ENCODE measurements at regions not wholly inside any gene's neighbourhood (a gene's known extent, or its start where the extent isn't known, plus 50 kb on each side); places are given as distances from the start of the nearest gene placed in this dataset.

DNA sequence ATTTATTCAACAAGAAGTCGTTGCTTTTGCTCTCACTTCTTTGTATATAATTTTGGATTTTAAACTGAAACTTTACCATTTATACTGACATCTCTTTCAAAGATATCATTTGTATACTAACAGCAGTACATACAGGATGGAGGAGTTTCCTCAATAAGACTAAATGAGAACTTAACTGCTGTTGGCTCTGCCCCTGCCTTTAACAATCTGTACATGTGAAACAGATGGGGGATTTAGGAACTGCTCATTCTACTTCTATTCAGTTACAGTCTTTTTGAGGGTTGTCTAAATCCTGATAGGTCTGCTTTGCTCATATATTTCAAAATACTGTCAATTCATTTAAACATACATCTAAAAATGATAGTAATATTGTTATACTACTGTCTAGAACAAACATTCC lies 663.2 kb downstream of the ADGRL2 start:
- TF ChIP-seq, protein P1, sequence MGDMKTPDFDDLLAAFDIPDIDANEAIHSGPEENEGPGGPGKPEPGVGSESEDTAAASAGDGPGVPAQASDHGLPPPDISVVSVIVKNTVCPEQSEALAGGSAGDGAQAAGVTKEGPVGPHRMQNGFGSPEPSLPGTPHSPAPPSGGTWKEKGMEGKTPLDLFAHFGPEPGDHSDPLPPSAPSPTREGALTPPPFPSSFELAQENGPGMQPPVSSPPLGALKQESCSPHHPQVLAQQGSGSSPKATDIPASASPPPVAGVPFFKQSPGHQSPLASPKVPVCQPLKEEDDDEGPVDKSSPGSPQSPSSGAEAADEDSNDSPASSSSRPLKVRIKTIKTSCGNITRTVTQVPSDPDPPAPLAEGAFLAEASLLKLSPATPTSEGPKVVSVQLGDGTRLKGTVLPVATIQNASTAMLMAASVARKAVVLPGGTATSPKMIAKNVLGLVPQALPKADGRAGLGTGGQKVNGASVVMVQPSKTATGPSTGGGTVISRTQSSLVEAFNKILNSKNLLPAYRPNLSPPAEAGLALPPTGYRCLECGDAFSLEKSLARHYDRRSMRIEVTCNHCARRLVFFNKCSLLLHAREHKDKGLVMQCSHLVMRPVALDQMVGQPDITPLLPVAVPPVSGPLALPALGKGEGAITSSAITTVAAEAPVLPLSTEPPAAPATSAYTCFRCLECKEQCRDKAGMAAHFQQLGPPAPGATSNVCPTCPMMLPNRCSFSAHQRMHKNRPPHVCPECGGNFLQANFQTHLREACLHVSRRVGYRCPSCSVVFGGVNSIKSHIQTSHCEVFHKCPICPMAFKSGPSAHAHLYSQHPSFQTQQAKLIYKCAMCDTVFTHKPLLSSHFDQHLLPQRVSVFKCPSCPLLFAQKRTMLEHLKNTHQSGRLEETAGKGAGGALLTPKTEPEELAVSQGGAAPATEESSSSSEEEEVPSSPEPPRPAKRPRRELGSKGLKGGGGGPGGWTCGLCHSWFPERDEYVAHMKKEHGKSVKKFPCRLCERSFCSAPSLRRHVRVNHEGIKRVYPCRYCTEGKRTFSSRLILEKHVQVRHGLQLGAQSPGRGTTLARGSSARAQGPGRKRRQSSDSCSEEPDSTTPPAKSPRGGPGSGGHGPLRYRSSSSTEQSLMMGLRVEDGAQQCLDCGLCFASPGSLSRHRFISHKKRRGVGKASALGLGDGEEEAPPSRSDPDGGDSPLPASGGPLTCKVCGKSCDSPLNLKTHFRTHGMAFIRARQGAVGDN (IDR thresholded peaks at IDR 0.05), result no peak
- TF ChIP-seq NFYA (IDR thresholded peaks at IDR 0.05; ENCODE audit: borderline replicate concordance, low read depth, low read length), result no peak
